ENCODE measurements at regions not wholly inside any gene's neighbourhood (a gene's known extent, or its start where the extent isn't known, plus 50 kb on each side); places are given as distances from the start of the nearest gene placed in this dataset.

GRCh38 chr1:234721476-234722269, 111.7 kb upstream of the IRF2BP2 start:
- no peak for DNase-seq (ENCODE audit: low read depth in 3 of 3)

GRCh38 chr1:234720709-234721441, 110.9 kb upstream of the IRF2BP2 start:
- no peak for DNase-seq (ENCODE audit: low read depth in 3 of 3)

GRCh38 chr1:234719454-234720251, 109.7 kb upstream of the IRF2BP2 start:
- DNase-seq (ENCODE audit: low read depth in 3 of 3) = no peak

- no peak for DNase-seq (ENCODE audit: low read depth in 3 of 3)
These were observed 108.8 kb upstream of the IRF2BP2 start for GRCh38 chr1:234718496-234719453.

GRCh38 chr1:234716908-234717375, 107.0 kb upstream of the IRF2BP2 start:
- DNase-seq (ENCODE audit: low read depth in 3 of 3) = no peak

- DNase-seq (ENCODE audit: low read depth in 3 of 3) = no peak
These were observed 105.5 kb upstream of the IRF2BP2 start for GRCh38 chr1:234715252-234716014.

GRCh38 chr1:234713859-234714258, 103.9 kb upstream of the IRF2BP2 start:
- DNase-seq (ENCODE audit: low read depth in 3 of 3) = no peak

- DNase-seq (ENCODE audit: low read depth in 3 of 3) = no peak
These were observed 103.5 kb upstream of the IRF2BP2 start for GRCh38 chr1:234713440-234713839.

- DNase-seq (ENCODE audit: low read depth in 3 of 3) = no peak
These were observed 102.9 kb upstream of the IRF2BP2 start for GRCh38 chr1:234712891-234713305.

GRCh38 chr1:234710936-234711724, 101.2 kb upstream of the IRF2BP2 start:
- no peak for DNase-seq (ENCODE audit: low read depth in 3 of 3)

- no peak for DNase-seq (ENCODE audit: low read depth in 3 of 3)
These were observed 100.4 kb upstream of the IRF2BP2 start for GRCh38 chr1:234710381-234710780.

GRCh38 chr1:234709473-234710228, 99.7 kb upstream of the IRF2BP2 start:
- DNase-seq (ENCODE audit: low read depth in 3 of 3) = no peak

GRCh38 chr1:234708700-234709395, 98.9 kb upstream of the IRF2BP2 start:
- DNase-seq (ENCODE audit: low read depth in 3 of 3) = no peak

- DNase-seq (ENCODE audit: low read depth in 3 of 3) = no peak
These were observed 97.7 kb upstream of the IRF2BP2 start for GRCh38 chr1:234707641-234708040.

GRCh38 chr1:234706931-234707330, 97.0 kb upstream of the IRF2BP2 start:
- DNase-seq (ENCODE audit: low read depth in 3 of 3) = no peak

- DNase-seq (ENCODE audit: low read depth in 3 of 3) = no peak
These were observed 96.2 kb upstream of the IRF2BP2 start for GRCh38 chr1:234706199-234706598.

- no peak for DNase-seq (ENCODE audit: low read depth in 3 of 3)
These were observed 95.6 kb upstream of the IRF2BP2 start for GRCh38 chr1:234705615-234706014.
